SK-N-SH (cell line): ENCODE measurements at regions not wholly inside any gene's neighbourhood (a gene's known extent, or its start where the extent isn't known, plus 50 kb on each side); places are given as distances from the start of the nearest gene placed in this dataset.

ENCODE experiments used
- CTCF ChIP-seq: fragments of 200-600 bp; sonication (generic); IDR thresholded peaks from 2 replicates; pipeline ENCODE4 v1.6.1; 2017; ENCODE audit warnings: antibody characterized with exemption, mild to moderate bottlenecking, moderate library complexity
- NRF1 ChIP-seq: IDR thresholded peaks from 2 replicates; pipeline ENCODE4 v1.6.1; 2012; ENCODE audit warnings: low read depth, mild to moderate bottlenecking, low read length
- REST ChIP-seq: IDR thresholded peaks from 2 replicates; pipeline ENCODE4 v1.6.1; 2012; ENCODE audit warnings: mild to moderate bottlenecking, low read depth, low read length, moderate library complexity
- TAF1 ChIP-seq: IDR thresholded peaks from 2 replicates; pipeline ENCODE4 v1.6.1; 2012; ENCODE audit warnings: low read depth, mild to moderate bottlenecking, low read length, moderate library complexity, borderline replicate concordance

- no peak for TF ChIP-seq CTCF
- TF ChIP-seq REST = no peak
- no peak for TF ChIP-seq NRF1
- TF ChIP-seq TAF1 = no peak
These were observed 120.7 kb upstream of the MVB12B start for GRCh38 chr9:126205845-126206498.
